Right forelimb (tissue), 1 donor: ENCODE measurements at regions not wholly inside any gene's neighbourhood (a gene's known extent, or its start where the extent isn't known, plus 50 kb on each side); places are given as distances from the start of the nearest gene placed in this dataset.

Source experiments
- DNase-seq: peaks from one replicate; pipeline ENCODE4 v3.0.0-alpha.2; 2018

GRCh38 chr2:65511306-65511705, 78.9 kb upstream of the SPRED2 start:
- DNase-seq, result no peak

- DNase-seq, result no peak
Measured at GRCh38 chr2:65508225-65508624, 75.8 kb upstream of the SPRED2 start.

GRCh38 chr2:65507102-65508069, 75.0 kb upstream of the SPRED2 start:
- DNase-seq, result no peak

- no peak for DNase-seq
Measured at GRCh38 chr2:65504814-65505697, 72.7 kb upstream of the SPRED2 start.

GRCh38 chr2:65504201-65504600, 71.8 kb upstream of the SPRED2 start:
- DNase-seq, result no peak

- no peak for DNase-seq
Measured at GRCh38 chr2:65503746-65504145, 71.3 kb upstream of the SPRED2 start.

GRCh38 chr2:65501836-65502235, 69.4 kb upstream of the SPRED2 start:
- no peak for DNase-seq

- no peak for DNase-seq
Measured at GRCh38 chr2:65501074-65501473, 68.7 kb upstream of the SPRED2 start.

GRCh38 chr2:65500310-65501040, 68.1 kb upstream of the SPRED2 start:
- DNase-seq, result no peak

GRCh38 chr2:65499216-65499615, 66.8 kb upstream of the SPRED2 start:
- DNase-seq, result no peak

GRCh38 chr2:65498396-65498795, 66.0 kb upstream of the SPRED2 start:
- DNase-seq, result no peak

- no peak for DNase-seq
Measured at GRCh38 chr2:65495251-65495877, 63.0 kb upstream of the SPRED2 start.

GRCh38 chr2:65494078-65494477, 61.7 kb upstream of the SPRED2 start:
- DNase-seq, result no peak

- no peak for DNase-seq
Measured at GRCh38 chr2:65491381-65491905, 59.0 kb upstream of the SPRED2 start.

- DNase-seq, result no peak
Measured at GRCh38 chr2:65490222-65490621, 57.8 kb upstream of the SPRED2 start.

- DNase-seq, result no peak
Measured at GRCh38 chr2:65489269-65489668, 56.9 kb upstream of the SPRED2 start.

GRCh38 chr2:65488527-65488926, 56.1 kb upstream of the SPRED2 start:
- no peak for DNase-seq

GRCh38 chr2:65487404-65487803, 55.0 kb upstream of the SPRED2 start:
- DNase-seq, result no peak

- DNase-seq, result no peak
Measured at GRCh38 chr2:65486802-65487201, 54.4 kb upstream of the SPRED2 start.

- DNase-seq, result no peak
Measured at GRCh38 chr2:65486282-65486681, 53.9 kb upstream of the SPRED2 start.

GRCh38 chr2:65485839-65486238, 53.4 kb upstream of the SPRED2 start:
- no peak for DNase-seq

- DNase-seq, result no peak
Measured at GRCh38 chr2:65483763-65484162, 51.4 kb upstream of the SPRED2 start.
